HUES6 (cell line): ENCODE measurements at regions not wholly inside any gene's neighbourhood (a gene's known extent, or its start where the extent isn't known, plus 50 kb on each side); places are given as distances from the start of the nearest gene placed in this dataset.

ENCODE experiments used
- H3K27ac ChIP-seq: 2 replicates; pipeline ENCODE4 v1.7.0; 2013; ENCODE audit warnings: low read depth, mild to moderate bottlenecking, low read length, inconsistent platforms
- H3K27me3 ChIP-seq: 2 replicates; pipeline ENCODE4 v1.6.1; 2013; ENCODE audit warnings: low read length; ENCODE audit not compliant: control insufficient read depth, insufficient read depth
- H3K36me3 ChIP-seq: 2 replicates; pipeline ENCODE4 v1.6.1; 2013; ENCODE audit warnings: low read length; ENCODE audit not compliant: control insufficient read depth, insufficient read depth
- H3K4me1 ChIP-seq: 2 replicates; pipeline ENCODE4 v1.6.1; 2013; ENCODE audit warnings: low read length; ENCODE audit not compliant: control insufficient read depth, insufficient read depth
- H3K4me3 ChIP-seq: 2 replicates; pipeline ENCODE4 v1.5.1; 2013; ENCODE audit warnings: low read depth, low read length
- H3K9ac ChIP-seq: one replicate; pipeline ENCODE4 v1.6.1; 2013; ENCODE audit warnings: mild to moderate bottlenecking, low read length
- H3K9me3 ChIP-seq: 2 replicates; pipeline ENCODE4 v1.6.1; 2013; ENCODE audit warnings: low read depth, low read length; ENCODE audit not compliant: control insufficient read depth, insufficient read depth

- no peak overlapping the region for H3K9ac ChIP-seq
- H3K4me3 ChIP-seq, result no peak overlapping the region
- H3K36me3 ChIP-seq, result no peaks in the 10 kb centered on the region
- H3K27ac ChIP-seq, result no peak overlapping the region
- peaks cover 12% of the 10 kb centered on the region for H3K4me1 ChIP-seq
- H3K9me3 ChIP-seq, result no peaks in the 10 kb centered on the region
- H3K27me3 ChIP-seq, result no peaks in the 10 kb centered on the region
Measured at GRCh38 chr16:66152823-66153393, 213.6 kb upstream of the CDH5 start.

- H3K9ac ChIP-seq, result no peak overlapping the region
- no peaks in the 10 kb centered on the region for H3K27me3 ChIP-seq
- H3K4me1 ChIP-seq, result peaks cover 12% of the 10 kb centered on the region
- H3K27ac ChIP-seq, result no peak overlapping the region
- H3K9me3 ChIP-seq, result no peaks in the 10 kb centered on the region
- no peaks in the 10 kb centered on the region for H3K36me3 ChIP-seq
- no peak overlapping the region for H3K4me3 ChIP-seq
Measured at GRCh38 chr16:66152181-66152580, 214.3 kb upstream of the CDH5 start.

GRCh38 chr16:66150698-66151482, 215.6 kb upstream of the CDH5 start:
- Histone ChIP-seq H3K27me3 (no peaks in the 10 kb centered on the region), H3K4me3 (no peak overlapping the region), H3K27ac (no peak overlapping the region), H3K4me1 (peaks cover 12% of the 10 kb centered on the region), H3K9ac (no peak overlapping the region), H3K9me3 (no peaks in the 10 kb centered on the region), H3K36me3 (no peaks in the 10 kb centered on the region)

- no peaks in the 10 kb centered on the region for H3K9me3 ChIP-seq
- peaks cover 12% of the 10 kb centered on the region for H3K4me1 ChIP-seq
- no peak overlapping the region for H3K27ac ChIP-seq
- no peaks in the 10 kb centered on the region for H3K36me3 ChIP-seq
- H3K27me3 ChIP-seq, result 0 out of 2 replicates have a peak, but pooled peaks cover 2% of the 10 kb centered on the region
- no peak overlapping the region for H3K4me3 ChIP-seq
- H3K9ac ChIP-seq, result no peak overlapping the region
Measured at GRCh38 chr16:66147291-66147690, 219.2 kb upstream of the CDH5 start.

- no peak overlapping the region for H3K9ac ChIP-seq
- H3K27ac ChIP-seq, result no peak overlapping the region
Measured at GRCh38 chr16:66146798-66147197, 219.7 kb upstream of the CDH5 start.

GRCh38 chr16:66144641-66145040, 221.8 kb upstream of the CDH5 start:
- Histone ChIP-seq H3K9me3 (no peaks in the 10 kb centered on the region), H3K4me3 (no peak overlapping the region), H3K9ac (no peak overlapping the region), H3K27ac (no peak overlapping the region), H3K36me3 (no peaks in the 10 kb centered on the region), H3K27me3 (0 out of 2 replicates have a peak, but pooled peaks cover 2% of the 10 kb centered on the region), H3K4me1 (no peaks in the 10 kb centered on the region)

More at GRCh38 chr16:66146798-66147197, 219.7 kb upstream of the CDH5 start:
- no peak overlapping the region for H3K4me3 ChIP-seq
- H3K36me3 ChIP-seq, result no peaks in the 10 kb centered on the region
- 0 out of 2 replicates have a peak, but pooled peaks cover 2% of the 10 kb centered on the region for H3K27me3 ChIP-seq
- H3K9me3 ChIP-seq, result no peaks in the 10 kb centered on the region
- peaks cover 12% of the 10 kb centered on the region for H3K4me1 ChIP-seq

- H3K36me3 ChIP-seq, result no peaks in the 10 kb centered on the region
Measured at GRCh38 chr16:66143415-66143814, 223.1 kb upstream of the CDH5 start.

GRCh38 chr16:66141885-66142284, 224.6 kb upstream of the CDH5 start:
- H3K9ac ChIP-seq, result no peak overlapping the region
- H3K9me3 ChIP-seq, result no peaks in the 10 kb centered on the region
- H3K4me1 ChIP-seq, result 0 out of 2 replicates have a peak, but pooled peaks cover 4% of the 10 kb centered on the region
- H3K27ac ChIP-seq, result no peak overlapping the region
- H3K36me3 ChIP-seq, result no peaks in the 10 kb centered on the region
- H3K4me3 ChIP-seq, result no peak overlapping the region
- 0 out of 2 replicates have a peak, but pooled peaks cover 2% of the 10 kb centered on the region for H3K27me3 ChIP-seq

More at GRCh38 chr16:66143415-66143814, 223.1 kb upstream of the CDH5 start:
- Histone ChIP-seq H3K27me3 (0 out of 2 replicates have a peak, but pooled peaks cover 2% of the 10 kb centered on the region), H3K9me3 (no peaks in the 10 kb centered on the region), H3K9ac (no peak overlapping the region), H3K4me1 (0 out of 2 replicates have a peak, but pooled peaks cover 2% of the 10 kb centered on the region), H3K27ac (no peak overlapping the region), H3K4me3 (no peak overlapping the region)

- Histone ChIP-seq H3K27ac (no peak overlapping the region), H3K27me3 (peaks cover 2% of the 10 kb centered on the region; the same call in 1 of the 2 replicates), H3K4me3 (no peak overlapping the region), H3K9ac (no peak overlapping the region), H3K4me1 (0 out of 2 replicates have a peak, but pooled peaks cover 4% of the 10 kb centered on the region), H3K36me3 (no peaks in the 10 kb centered on the region), H3K9me3 (no peaks in the 10 kb centered on the region)
Measured at GRCh38 chr16:66137853-66138252, 228.6 kb upstream of the CDH5 start.

GRCh38 chr16:66136841-66137240, 229.7 kb upstream of the CDH5 start:
- Histone ChIP-seq H3K27me3 (no peaks in the 10 kb centered on the region; the same call in 1 of the 2 replicates), H3K9ac (no peak overlapping the region), H3K4me1 (0 out of 2 replicates have a peak, but pooled peaks cover 4% of the 10 kb centered on the region), H3K36me3 (no peaks in the 10 kb centered on the region), H3K27ac (no peak overlapping the region), H3K4me3 (no peak overlapping the region), H3K9me3 (no peaks in the 10 kb centered on the region)

GRCh38 chr16:66135838-66136237, 230.7 kb upstream of the CDH5 start:
- no peaks in the 10 kb centered on the region for H3K36me3 ChIP-seq
- H3K4me3 ChIP-seq, result no peak overlapping the region
- no peaks in the 10 kb centered on the region for H3K9me3 ChIP-seq
- H3K4me1 ChIP-seq, result 0 out of 2 replicates have a peak, but pooled peaks cover 4% of the 10 kb centered on the region
- no peak overlapping the region for H3K9ac ChIP-seq
- no peak overlapping the region for H3K27ac ChIP-seq
- H3K27me3 ChIP-seq, result no peaks in the 10 kb centered on the region; the same call in 1 of the 2 replicates
